K562 (cell line): ENCODE measurements at regions not wholly inside any gene's neighbourhood (a gene's known extent, or its start where the extent isn't known, plus 50 kb on each side); places are given as distances from the start of the nearest gene placed in this dataset.
A peak's percentile ranks its signal among the peaks of the same experiment; 100 is the strongest.

Experiments used
- ATAC-seq: fragments of 200-7000 bp; cut with Tn5 transposase; 3 replicates; pipeline ENCODE4 v1.9.1; 2020; ENCODE audit warnings: moderate library complexity
- BruUV-seq: library from RNA; stranded (reverse); fragments of 400-500 nt; replicated peaks from 2 replicates; lab custom pipeline; 2021; lab: Mats Ljungman, UMichigan
- CTCF ChIA-PET: fragments of 300-600 bp; formaldehyde crosslinking; extraction: SDS; loops from one replicate; lab custom pipeline; 2021; ENCODE audit warnings: low intra/inter-chr PET ratio; lab: Yijun Ruan, JAX
- POLR2A ChIA-PET: fragments of 300-600, 350-650 bp; sonication (Branson Sonifier 250); formaldehyde crosslinking; extraction: SDS; loops from one replicate; lab custom pipeline; 2021; ENCODE audit warnings: antibody characterized with exemption, inconsistent platforms; lab: Yijun Ruan, JAX
- DNase-seq, 4 experiments: peaks; one replicate each; pipeline versions ENCODE4 v3.0.0 to v3.0.0-alpha.2; 2011 to 2018; ENCODE audit warnings: low spot score in 3 of 4, mixed read lengths in 3 of 4; ENCODE audit errors: extremely low read depth in 1 of 4
- FAIRE-seq: peaks from 2 replicates; lab custom pipeline; 2011; peaks lifted over from hg19 to GRCh38; lab: Jason Lieb, UNC
- H2AFZ ChIP-seq: 2 replicates; pipeline ENCODE4 v1.6.0; 2011; ENCODE audit warnings: low read depth, low read length, control low read depth, inconsistent platforms
- H3K27ac ChIP-seq: fragments of 200-600 bp; 3 replicates; pipeline ENCODE4 v1.8.0; 2011; ENCODE audit warnings: low read depth, mild to moderate bottlenecking, control low read depth, inconsistent platforms, low read length, moderate library complexity, mixed read lengths; ENCODE audit errors: extremely low read depth
- H3K27me3 ChIP-seq, 2 experiments: fragments of 300-600 bp in 1 of 2; 2 replicates in 1 of 2; 3 replicates in 1 of 2; pipeline versions ENCODE4 v1.6.0 to v1.8.0; 2011; ENCODE audit warnings: inconsistent platforms in 2 of 2, low read length in 2 of 2, mild to moderate bottlenecking in 1 of 2, mixed read lengths in 1 of 2, moderate library complexity in 1 of 2; ENCODE audit not compliant: control insufficient read depth in 2 of 2, insufficient read depth in 2 of 2
- H3K36me3 ChIP-seq: fragments of 300-600 bp; 3 replicates; pipeline ENCODE4 v1.8.0; 2011; ENCODE audit warnings: mild to moderate bottlenecking, low read length, inconsistent platforms; ENCODE audit not compliant: control insufficient read depth, insufficient read depth
- H3K4me1 ChIP-seq, 2 experiments: fragments of 200-600 bp in 1 of 2; replicated peaks in 1 of 2; 2 replicates in 1 of 2; 3 replicates in 1 of 2; pipeline versions ENCODE4 v1.5.1 to v1.8.0; 2011; ENCODE audit warnings: inconsistent platforms in 2 of 2, low read length in 2 of 2, mild to moderate bottlenecking in 1 of 2, mixed read lengths in 1 of 2, moderate library complexity in 1 of 2; ENCODE audit not compliant: control insufficient read depth in 2 of 2, insufficient read depth in 2 of 2
- H3K4me2 ChIP-seq: 2 replicates; pipeline ENCODE4 v1.6.1; 2011; ENCODE audit warnings: low read length, control low read depth, inconsistent platforms, mixed read lengths; ENCODE audit not compliant: insufficient read depth
- H3K4me3 ChIP-seq: fragments of 200-600 bp; sonication (generic), shearing (Covaris generic); 2 replicates; pipeline ENCODE4 v1.5.1; 2016; ENCODE audit warnings: control low read depth, inconsistent platforms
- H3K79me2 ChIP-seq: fragments of 200-600 bp; 3 replicates; pipeline ENCODE4 v1.8.0; 2011; ENCODE audit warnings: low read length, inconsistent platforms; ENCODE audit not compliant: control insufficient read depth, insufficient read depth
- H3K9ac ChIP-seq, 2 experiments: 2 replicates each; pipeline versions ENCODE4 v1.6.0 to v1.6.1; 2011; ENCODE audit warnings: low read depth in 2 of 2, low read length in 2 of 2, control low read depth in 1 of 2, inconsistent platforms in 1 of 2, mild to moderate bottlenecking in 1 of 2, mixed read lengths in 1 of 2; ENCODE audit not compliant: insufficient read depth in 1 of 2
- H3K9me1 ChIP-seq: one replicate; pipeline ENCODE4 v1.6.0; 2011; ENCODE audit warnings: inconsistent platforms, mild to moderate bottlenecking, low read length, moderate library complexity; ENCODE audit not compliant: control insufficient read depth, insufficient read depth
- H3K9me3 ChIP-seq: replicated peaks from 2 replicates; pipeline ENCODE4 v1.5.1; 2011; ENCODE audit warnings: low read depth, low read length, inconsistent platforms; ENCODE audit not compliant: control insufficient read depth, insufficient read depth
- H4K20me1 ChIP-seq: replicated peaks from 2 replicates; pipeline ENCODE4 v1.6.1; 2011; ENCODE audit warnings: low read length, inconsistent platforms, mixed read lengths; ENCODE audit not compliant: control insufficient read depth, insufficient read depth
- ASH1L ChIP-seq: fragments of 450-650 bp; IDR thresholded peaks from 2 replicates; pipeline ENCODE4 v1.6.1; 2018; ENCODE audit warnings: borderline replicate concordance, mild to moderate bottlenecking, low read depth; ENCODE audit not compliant: partially characterized antibody
- CBX3 ChIP-seq, 2 experiments: IDR thresholded peaks; 1 replicate in 1 of 2; 2 replicates in 1 of 2; pipeline ENCODE4 v1.6.1; 2012; ENCODE audit warnings: inconsistent platforms in 2 of 2, low read length in 2 of 2, borderline replicate concordance in 1 of 2, control low read depth in 1 of 2
- KDM1A ChIP-seq, 2 experiments: fragments of 450-650 bp; IDR thresholded peaks; 2 replicates each; pipeline ENCODE4 v1.6.1; 2016; ENCODE audit warnings: mild to moderate bottlenecking in 2 of 2
- L3MBTL2 ChIP-seq: fragments of 450-650 bp; IDR thresholded peaks from 2 replicates; pipeline ENCODE4 v1.6.1; 2016; ENCODE audit warnings: mild to moderate bottlenecking, moderate library complexity
- MBD2 ChIP-seq: sonication (generic); IDR thresholded peaks from 2 replicates; pipeline ENCODE4 v1.6.1; 2016; ENCODE audit warnings: low read depth, borderline replicate concordance
- PHF8 ChIP-seq: fragments of 200-600 bp; sonication (generic); IDR thresholded peaks from 2 replicates; pipeline ENCODE4 v1.6.1; 2012; ENCODE audit warnings: mixed run types, mild to moderate bottlenecking, inconsistent platforms, low read length, moderate library complexity, borderline replicate concordance
- RFX5 ChIP-seq: IDR thresholded peaks from 2 replicates; pipeline ENCODE4 v1.6.1; 2011; ENCODE audit warnings: low read depth, mild to moderate bottlenecking, improper control_type of control experiment, low read length
- ZNF146 ChIP-seq: IDR thresholded peaks from one replicate; pipeline ENCODE4 v1.6.1; 2018; ENCODE audit warnings: missing compliant biosample characterization; ENCODE audit not compliant: unreplicated experiment
- ZNF239 ChIP-seq: fragments of 250-450 bp; sonication (Bioruptor Pico); IDR thresholded peaks from 2 replicates; pipeline ENCODE4 v1.4.0; 2020; ENCODE audit warnings: mild to moderate bottlenecking
- WGBS: fragments of 100-300 bp; shearing (Covaris generic); methylation state at CpG from one replicate; pipeline ENCODE4 v1.1.6; 2016; ENCODE audit warnings: low coverage, mixed read lengths; ENCODE audit not compliant: insufficient coverage; ENCODE audit errors: missing lambda C conversion rate; 5-methylcytosine and 5-hydroxymethylcytosine counted together
- in situ Hi-C: fragments of 300-500 bp; cut with MboI; formaldehyde crosslinking; loops from 4 replicates; pipeline ENCODE4 v1.15.0; 2018; ENCODE audit warnings: inconsistent platforms, mixed read lengths
- intact Hi-C: fragments of 100-400 bp; cut with micrococcal nuclease; formaldehyde crosslinking; loops from 2 replicates; pipeline ENCODE4 v1.14.2; 2022
- TF ChIP-seq, protein P1 (sequence below): IDR thresholded peaks from 2 replicates; pipeline ENCODE4 v1.6.1; 2016; ENCODE audit warnings: missing genetic modification characterization, missing compliant biosample characterization
- TF ChIP-seq, protein P2 (sequence below): sonication (generic); formaldehyde crosslinking; IDR thresholded peaks from 2 replicates; pipeline ENCODE4 v1.8.0; 2022; ENCODE audit warnings: missing genetic modification reagents, mild to moderate bottlenecking, borderline replicate concordance
- TF ChIP-seq, protein P3 (sequence below), 3 experiments: IDR thresholded peaks in 2 of 3; conservative IDR thresholded peaks in 1 of 3; 2 replicates each; pipeline ENCODE4 v1.5.1; 2011 to 2012; ENCODE audit warnings: low read length in 3 of 3, mild to moderate bottlenecking in 3 of 3, control low read depth in 2 of 3, improper control_type of control experiment in 1 of 3, inconsistent platforms in 1 of 3, low read depth in 1 of 3, mixed read lengths in 1 of 3, moderate library complexity in 1 of 3; ENCODE audit not compliant: insufficient read depth in 2 of 3
- TF ChIP-seq, protein P4 (sequence below): IDR thresholded peaks from 2 replicates; pipeline ENCODE4 v1.6.1; 2011; ENCODE audit warnings: borderline replicate concordance, low read depth, mild to moderate bottlenecking, moderate library complexity, low read length; ENCODE audit not compliant: insufficient read depth, poor library complexity, severe bottlenecking

DNA sequence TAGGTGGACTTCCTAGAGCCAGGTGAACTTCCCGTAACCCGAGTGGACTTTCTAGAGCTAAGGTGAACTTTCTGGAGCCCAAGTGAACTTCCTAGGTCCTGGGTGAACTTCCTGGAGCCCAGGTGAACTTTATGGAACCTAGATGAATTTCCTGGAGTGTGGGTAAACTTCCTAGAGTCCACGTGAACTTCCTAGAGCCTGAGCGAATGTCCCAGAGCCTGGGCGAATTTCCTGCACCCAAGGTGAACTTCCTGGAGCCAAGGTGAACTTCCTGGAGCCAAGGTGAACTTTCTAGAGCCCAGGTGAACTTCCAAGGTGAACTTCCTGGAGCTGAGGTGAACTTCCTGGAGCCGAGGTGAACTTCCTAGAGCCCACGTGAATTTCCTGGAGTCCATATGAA, 70.0 kb downstream of the RTP5 start (continued):
- TF ChIP-seq ASH1L (no peak), L3MBTL2 (no peak), RFX5 (no peak)
- TF ChIP-seq, protein P1, sequence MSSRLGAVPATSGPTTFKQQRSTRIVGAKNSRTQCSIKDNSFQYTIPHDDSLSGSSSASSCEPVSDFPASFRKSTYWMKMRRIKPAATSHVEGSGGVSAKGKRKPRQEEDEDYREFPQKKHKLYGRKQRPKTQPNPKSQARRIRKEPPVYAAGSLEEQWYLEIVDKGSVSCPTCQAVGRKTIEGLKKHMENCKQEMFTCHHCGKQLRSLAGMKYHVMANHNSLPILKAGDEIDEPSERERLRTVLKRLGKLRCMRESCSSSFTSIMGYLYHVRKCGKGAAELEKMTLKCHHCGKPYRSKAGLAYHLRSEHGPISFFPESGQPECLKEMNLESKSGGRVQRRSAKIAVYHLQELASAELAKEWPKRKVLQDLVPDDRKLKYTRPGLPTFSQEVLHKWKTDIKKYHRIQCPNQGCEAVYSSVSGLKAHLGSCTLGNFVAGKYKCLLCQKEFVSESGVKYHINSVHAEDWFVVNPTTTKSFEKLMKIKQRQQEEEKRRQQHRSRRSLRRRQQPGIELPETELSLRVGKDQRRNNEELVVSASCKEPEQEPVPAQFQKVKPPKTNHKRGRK (tag): no peak
- TF ChIP-seq, protein P2, sequence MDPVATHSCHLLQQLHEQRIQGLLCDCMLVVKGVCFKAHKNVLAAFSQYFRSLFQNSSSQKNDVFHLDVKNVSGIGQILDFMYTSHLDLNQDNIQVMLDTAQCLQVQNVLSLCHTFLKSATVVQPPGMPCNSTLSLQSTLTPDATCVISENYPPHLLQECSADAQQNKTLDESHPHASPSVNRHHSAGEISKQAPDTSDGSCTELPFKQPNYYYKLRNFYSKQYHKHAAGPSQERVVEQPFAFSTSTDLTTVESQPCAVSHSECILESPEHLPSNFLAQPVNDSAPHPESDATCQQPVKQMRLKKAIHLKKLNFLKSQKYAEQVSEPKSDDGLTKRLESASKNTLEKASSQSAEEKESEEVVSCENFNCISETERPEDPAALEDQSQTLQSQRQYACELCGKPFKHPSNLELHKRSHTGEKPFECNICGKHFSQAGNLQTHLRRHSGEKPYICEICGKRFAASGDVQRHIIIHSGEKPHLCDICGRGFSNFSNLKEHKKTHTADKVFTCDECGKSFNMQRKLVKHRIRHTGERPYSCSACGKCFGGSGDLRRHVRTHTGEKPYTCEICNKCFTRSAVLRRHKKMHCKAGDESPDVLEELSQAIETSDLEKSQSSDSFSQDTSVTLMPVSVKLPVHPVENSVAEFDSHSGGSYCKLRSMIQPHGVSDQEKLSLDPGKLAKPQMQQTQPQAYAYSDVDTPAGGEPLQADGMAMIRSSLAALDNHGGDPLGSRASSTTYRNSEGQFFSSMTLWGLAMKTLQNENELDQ (CRISPR knock-in tag): no peak
- TF ChIP-seq, all 486 proteins: peak for 0

DNA sequence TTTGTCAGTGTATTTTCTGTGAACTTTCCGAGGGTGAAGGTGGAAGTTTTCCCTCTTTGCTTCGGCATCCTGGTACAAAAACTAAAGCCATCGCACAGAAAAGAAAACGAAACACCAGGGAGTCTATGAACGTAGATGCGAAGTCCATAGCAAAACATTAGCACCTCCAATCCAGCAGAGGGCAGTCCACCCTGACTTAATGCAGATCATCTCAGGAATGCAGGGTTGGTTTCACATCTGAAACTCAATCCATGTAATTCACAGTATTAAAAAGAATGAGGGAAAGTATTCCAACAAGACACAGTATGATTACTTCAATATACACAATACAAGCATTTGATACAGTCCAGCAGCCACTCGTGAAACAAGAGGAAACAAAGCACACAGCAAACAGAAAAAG, 70.8 kb downstream of the RTP5 start:
- CTCF ChIA-PET: no interaction called here
- ATAC-seq: no peak
- TF ChIP-seq CBX3 (IDR thresholded peaks at IDR 0.05; ENCODE audit: borderline replicate concordance in 1 of 2, low read length in 2 of 2) (peak in 1 of 2 experiments; percentile 87; a peak in 1 of 3 replicates), KDM1A (IDR thresholded peaks at IDR 0.05) (no peak), MBD2 (no peak), ZNF146 (CRISPR knock-in tag) (no peak), ZNF239 (CRISPR knock-in tag) (no peak), PHF8 (no peak)
- TF ChIP-seq, protein P3, sequence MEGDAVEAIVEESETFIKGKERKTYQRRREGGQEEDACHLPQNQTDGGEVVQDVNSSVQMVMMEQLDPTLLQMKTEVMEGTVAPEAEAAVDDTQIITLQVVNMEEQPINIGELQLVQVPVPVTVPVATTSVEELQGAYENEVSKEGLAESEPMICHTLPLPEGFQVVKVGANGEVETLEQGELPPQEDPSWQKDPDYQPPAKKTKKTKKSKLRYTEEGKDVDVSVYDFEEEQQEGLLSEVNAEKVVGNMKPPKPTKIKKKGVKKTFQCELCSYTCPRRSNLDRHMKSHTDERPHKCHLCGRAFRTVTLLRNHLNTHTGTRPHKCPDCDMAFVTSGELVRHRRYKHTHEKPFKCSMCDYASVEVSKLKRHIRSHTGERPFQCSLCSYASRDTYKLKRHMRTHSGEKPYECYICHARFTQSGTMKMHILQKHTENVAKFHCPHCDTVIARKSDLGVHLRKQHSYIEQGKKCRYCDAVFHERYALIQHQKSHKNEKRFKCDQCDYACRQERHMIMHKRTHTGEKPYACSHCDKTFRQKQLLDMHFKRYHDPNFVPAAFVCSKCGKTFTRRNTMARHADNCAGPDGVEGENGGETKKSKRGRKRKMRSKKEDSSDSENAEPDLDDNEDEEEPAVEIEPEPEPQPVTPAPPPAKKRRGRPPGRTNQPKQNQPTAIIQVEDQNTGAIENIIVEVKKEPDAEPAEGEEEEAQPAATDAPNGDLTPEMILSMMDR (IDR thresholded peaks at IDR 0.05 in 2 of 3, conservative IDR thresholded peaks at IDR 0.05 in 1 of 3; ENCODE audit: insufficient read depth in 2 of 3, low read depth in 1 of 3, low read length in 3 of 3): peak; percentile 30 to 47 (median 34); a peak in 3 of 6 replicates
- TF ChIP-seq, protein P4, sequence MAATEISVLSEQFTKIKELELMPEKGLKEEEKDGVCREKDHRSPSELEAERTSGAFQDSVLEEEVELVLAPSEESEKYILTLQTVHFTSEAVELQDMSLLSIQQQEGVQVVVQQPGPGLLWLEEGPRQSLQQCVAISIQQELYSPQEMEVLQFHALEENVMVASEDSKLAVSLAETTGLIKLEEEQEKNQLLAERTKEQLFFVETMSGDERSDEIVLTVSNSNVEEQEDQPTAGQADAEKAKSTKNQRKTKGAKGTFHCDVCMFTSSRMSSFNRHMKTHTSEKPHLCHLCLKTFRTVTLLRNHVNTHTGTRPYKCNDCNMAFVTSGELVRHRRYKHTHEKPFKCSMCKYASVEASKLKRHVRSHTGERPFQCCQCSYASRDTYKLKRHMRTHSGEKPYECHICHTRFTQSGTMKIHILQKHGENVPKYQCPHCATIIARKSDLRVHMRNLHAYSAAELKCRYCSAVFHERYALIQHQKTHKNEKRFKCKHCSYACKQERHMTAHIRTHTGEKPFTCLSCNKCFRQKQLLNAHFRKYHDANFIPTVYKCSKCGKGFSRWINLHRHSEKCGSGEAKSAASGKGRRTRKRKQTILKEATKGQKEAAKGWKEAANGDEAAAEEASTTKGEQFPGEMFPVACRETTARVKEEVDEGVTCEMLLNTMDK: peak; percentile 58

More for the DNA sequence above, 70.8 kb downstream of the RTP5 start:
- Histone ChIP-seq H3K4me3 (no peak overlapping the region), H2AFZ (no peak overlapping the region), H4K20me1 (no peaks in the 10 kb centered on the region), H3K4me1 (peaks cover 0 to 6% of the 10 kb centered on the region in 2 experiments; a peak in 2 of 5 replicates), H3K9ac (no peak overlapping the region), H3K9me1 (no peaks in the 10 kb centered on the region), H3K4me2 (no peak overlapping the region), H3K27me3 (peaks cover 0 to 8% of the 10 kb centered on the region in 2 experiments; a peak in 2 of 5 replicates), H3K27ac (no peak overlapping the region), H3K79me2 (no peaks in the 10 kb centered on the region), H3K36me3 (no peaks in the 10 kb centered on the region), H3K9me3 (peaks cover 4% of the 10 kb centered on the region; the same call in 1 of the 2 replicates)
- intact Hi-C loops (no loop called here), in situ Hi-C loops (no loop called here)
- DNase-seq: peak; percentile 20 to 43 (median 26)
- POLR2A ChIA-PET: no interaction called here
- WGBS: 41% methylated on average over 7 of the region's 7 CpGs
- no TSS peak for BruUV-seq
- FAIRE-seq: peak; percentile 59
